ENCODE measurements at regions not wholly inside any gene's neighbourhood (a gene's known extent, or its start where the extent isn't known, plus 50 kb on each side); places are given as distances from the start of the nearest gene placed in this dataset.
A peak's percentile ranks its signal among the peaks of the same experiment; 100 is the strongest.

DNA sequence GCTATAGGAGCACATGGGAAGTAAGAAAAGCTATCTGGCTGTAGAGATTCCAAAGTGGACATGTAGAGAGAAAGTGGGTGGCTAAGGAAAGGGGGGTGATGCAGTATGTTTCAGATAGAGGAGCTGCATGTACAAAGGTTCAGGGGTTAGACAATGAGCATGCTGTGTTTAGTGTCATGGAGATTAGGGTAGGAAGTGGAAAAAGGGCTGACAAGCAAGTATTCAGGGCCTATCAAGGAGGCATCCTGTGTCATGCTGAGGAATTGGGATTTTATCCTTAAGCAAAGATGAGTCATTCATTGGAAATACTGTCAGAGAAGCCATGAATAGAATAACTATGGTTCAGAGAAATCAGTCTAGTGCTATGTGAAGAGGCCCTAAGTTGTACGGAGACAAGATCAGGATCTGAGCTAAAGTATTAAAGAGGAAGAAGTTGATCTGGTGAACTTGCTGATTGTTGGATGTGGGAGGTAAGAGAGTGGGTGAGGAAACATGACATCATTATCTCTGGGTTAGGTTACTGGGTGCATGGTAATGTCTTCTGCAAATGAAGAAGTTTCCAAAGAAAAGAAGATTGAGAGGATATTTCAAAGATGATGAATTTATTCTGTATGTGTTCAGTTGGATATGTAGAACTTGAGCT lies 176.7 kb upstream of the GOLIM4 start:
- Histone ChIP-seq H3K4me1 (no peaks in the 10 kb centered on the region), H3K4me3 (no peak overlapping the region), H3K27me3 (no peaks in the 10 kb centered on the region), H3K27ac (no peak overlapping the region), H3K9me3 (no peaks in the 10 kb centered on the region), H3K36me3 (no peaks in the 10 kb centered on the region)
- intact Hi-C loops (cut with DNase I), result no loop called here
- TF ChIP-seq, protein P1, sequence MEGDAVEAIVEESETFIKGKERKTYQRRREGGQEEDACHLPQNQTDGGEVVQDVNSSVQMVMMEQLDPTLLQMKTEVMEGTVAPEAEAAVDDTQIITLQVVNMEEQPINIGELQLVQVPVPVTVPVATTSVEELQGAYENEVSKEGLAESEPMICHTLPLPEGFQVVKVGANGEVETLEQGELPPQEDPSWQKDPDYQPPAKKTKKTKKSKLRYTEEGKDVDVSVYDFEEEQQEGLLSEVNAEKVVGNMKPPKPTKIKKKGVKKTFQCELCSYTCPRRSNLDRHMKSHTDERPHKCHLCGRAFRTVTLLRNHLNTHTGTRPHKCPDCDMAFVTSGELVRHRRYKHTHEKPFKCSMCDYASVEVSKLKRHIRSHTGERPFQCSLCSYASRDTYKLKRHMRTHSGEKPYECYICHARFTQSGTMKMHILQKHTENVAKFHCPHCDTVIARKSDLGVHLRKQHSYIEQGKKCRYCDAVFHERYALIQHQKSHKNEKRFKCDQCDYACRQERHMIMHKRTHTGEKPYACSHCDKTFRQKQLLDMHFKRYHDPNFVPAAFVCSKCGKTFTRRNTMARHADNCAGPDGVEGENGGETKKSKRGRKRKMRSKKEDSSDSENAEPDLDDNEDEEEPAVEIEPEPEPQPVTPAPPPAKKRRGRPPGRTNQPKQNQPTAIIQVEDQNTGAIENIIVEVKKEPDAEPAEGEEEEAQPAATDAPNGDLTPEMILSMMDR (IDR thresholded peaks at IDR 0.05), result no peak
- ATAC-seq (no peak), DNase-seq (no peak)

- Histone ChIP-seq H3K27me3 (no peaks in the 10 kb centered on the region), H3K9me3 (no peaks in the 10 kb centered on the region), H3K27ac (no peak overlapping the region), H3K4me3 (no peak overlapping the region), H3K4me1 (no peaks in the 10 kb centered on the region), H3K36me3 (no peaks in the 10 kb centered on the region)
- TF ChIP-seq, protein P1 (IDR thresholded peaks at IDR 0.05), result no peak
- DNase-seq (no peak), ATAC-seq (no peak)
- intact Hi-C loops (cut with DNase I), result no loop called here
These were observed 176.2 kb upstream of the GOLIM4 start for GRCh38 chr3:168271932-168272331.

DNA sequence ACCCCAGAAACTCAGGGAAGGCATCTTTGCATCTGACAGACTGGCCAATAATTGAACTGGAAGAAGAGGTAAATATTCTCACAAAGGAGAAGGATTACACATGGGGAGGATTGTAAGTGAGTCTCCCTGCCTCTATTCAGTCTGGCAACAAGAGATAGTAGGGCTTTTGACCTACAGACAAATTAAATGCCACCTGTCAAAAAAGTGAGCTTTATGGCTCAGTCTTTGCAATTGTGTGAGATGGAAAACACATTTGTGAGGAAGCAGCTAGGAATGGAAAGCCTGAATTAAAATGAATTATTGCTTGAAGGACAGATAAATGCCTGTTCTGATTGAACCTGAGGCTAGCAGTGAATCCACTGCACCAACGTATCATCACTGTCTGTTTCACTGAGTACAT lies 173.3 kb upstream of the GOLIM4 start:
- TF ChIP-seq, protein P1 (IDR thresholded peaks at IDR 0.05), result no peak
- Histone ChIP-seq H3K27me3 (no peaks in the 10 kb centered on the region), H3K4me3 (no peak overlapping the region), H3K4me1 (no peaks in the 10 kb centered on the region), H3K27ac (no peak overlapping the region), H3K36me3 (no peaks in the 10 kb centered on the region), H3K9me3 (no peaks in the 10 kb centered on the region)
- intact Hi-C loops (cut with DNase I), result no loop called here
- no peak for DNase-seq
- no peak for ATAC-seq

DNA sequence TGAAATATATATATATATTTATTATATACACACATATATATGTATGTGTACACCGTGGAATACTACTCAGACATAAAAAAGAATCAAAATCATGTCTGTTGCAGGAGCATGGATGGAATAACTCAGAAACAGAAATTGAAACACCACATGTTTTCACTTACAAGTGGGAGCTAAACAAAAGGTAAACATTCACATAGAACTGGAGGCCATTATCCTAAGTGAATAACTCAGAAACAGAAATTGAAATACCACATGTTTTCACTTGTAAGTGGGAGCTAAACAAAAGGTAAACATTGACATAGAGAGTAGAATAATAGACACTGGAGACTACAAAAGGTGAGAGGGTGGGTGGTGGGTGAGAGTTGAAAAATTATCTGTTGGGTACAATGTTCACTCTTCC lies 171.5 kb upstream of the GOLIM4 start:
- H3K27ac ChIP-seq, result no peak overlapping the region
- TF ChIP-seq, protein P1 (IDR thresholded peaks at IDR 0.05), result no peak
- H3K9me3 ChIP-seq, result no peaks in the 10 kb centered on the region
- intact Hi-C loops (cut with DNase I), result no loop called here
- ATAC-seq (no peak), DNase-seq (no peak)
- no peak overlapping the region for H3K4me3 ChIP-seq
- H3K27me3 ChIP-seq, result no peaks in the 10 kb centered on the region
- no peaks in the 10 kb centered on the region for H3K36me3 ChIP-seq
- H3K4me1 ChIP-seq, result no peaks in the 10 kb centered on the region

GRCh38 chr3:168266335-168266734 lies 170.6 kb upstream of the GOLIM4 start:
- DNase-seq, result peak in 1 of 4 donors; percentile 39
- no peak for ATAC-seq
- no peaks in the 10 kb centered on the region for H3K9me3 ChIP-seq
- no peaks in the 10 kb centered on the region for H3K27me3 ChIP-seq
- intact Hi-C loops (cut with DNase I), result no loop called here
- no peak overlapping the region for H3K27ac ChIP-seq
- H3K4me3 ChIP-seq, result no peak overlapping the region
- H3K4me1 ChIP-seq, result no peaks in the 10 kb centered on the region
- TF ChIP-seq, protein P1 (IDR thresholded peaks at IDR 0.05), result no peak
- H3K36me3 ChIP-seq, result no peaks in the 10 kb centered on the region

Measured in left lung (tissue), 4 donors.